Stimulated activated CD8-positive, alpha-beta memory T cell treated with anti-CD3 and anti-CD28 coated beads, Interleukin-7, amount 100 ng/mL, for 24 hours (primary cell): ENCODE measurements at regions not wholly inside any gene's neighbourhood (a gene's known extent, or its start where the extent isn't known, plus 50 kb on each side); places are given as distances from the start of the nearest gene placed in this dataset.

Experiments
- DNase-seq: peaks from one replicate; pipeline ENCODE4 v3.0.0-alpha.2; 2020; ENCODE audit warnings: low read depth

- peak; percentile 35 for DNase-seq
Measured at GRCh38 chr10:69716711-69717560, 84.8 kb upstream of the COL13A1 start.

GRCh38 chr10:69718951-69719350, 82.8 kb upstream of the COL13A1 start:
- DNase-seq: no peak

- DNase-seq: no peak
Measured at GRCh38 chr10:69721690-69722310, 79.9 kb upstream of the COL13A1 start.

GRCh38 chr10:69723653-69724052, 78.1 kb upstream of the COL13A1 start:
- DNase-seq: no peak

- DNase-seq: no peak
Measured at GRCh38 chr10:69726850-69727249, 74.9 kb upstream of the COL13A1 start.

GRCh38 chr10:69728335-69728870, 73.3 kb upstream of the COL13A1 start:
- DNase-seq: no peak

GRCh38 chr10:69729326-69730048, 72.2 kb upstream of the COL13A1 start:
- DNase-seq: no peak

GRCh38 chr10:69730251-69731156, 71.2 kb upstream of the COL13A1 start:
- no peak for DNase-seq

- no peak for DNase-seq
Measured at GRCh38 chr10:69731184-69731583, 70.5 kb upstream of the COL13A1 start.

- no peak for DNase-seq
Measured at GRCh38 chr10:69731698-69732097, 70.0 kb upstream of the COL13A1 start.

GRCh38 chr10:69732147-69732825, 69.4 kb upstream of the COL13A1 start:
- DNase-seq: no peak

- DNase-seq: no peak
Measured at GRCh38 chr10:69732826-69733150, 68.9 kb upstream of the COL13A1 start.

GRCh38 chr10:69733791-69734261, 67.9 kb upstream of the COL13A1 start:
- DNase-seq: no peak

GRCh38 chr10:69734416-69734796, 67.3 kb upstream of the COL13A1 start:
- no peak for DNase-seq

GRCh38 chr10:69734797-69735468, 66.8 kb upstream of the COL13A1 start:
- no peak for DNase-seq

- no peak for DNase-seq
Measured at GRCh38 chr10:69736886-69737641, 64.6 kb upstream of the COL13A1 start.

- no peak for DNase-seq
Measured at GRCh38 chr10:69738071-69738470, 63.6 kb upstream of the COL13A1 start.

GRCh38 chr10:69738858-69739435, 62.8 kb upstream of the COL13A1 start:
- DNase-seq: no peak

- no peak for DNase-seq
Measured at GRCh38 chr10:69739634-69740033, 62.1 kb upstream of the COL13A1 start.
